GM12874 (cell line): ENCODE measurements at regions not wholly inside any gene's neighbourhood (a gene's known extent, or its start where the extent isn't known, plus 50 kb on each side); places are given as distances from the start of the nearest gene placed in this dataset.

Experiments used
- CTCF ChIP-seq: IDR thresholded peaks from 2 replicates; pipeline ENCODE4 v1.5.1; 2011; ENCODE audit warnings: low read depth, mild to moderate bottlenecking, control low read depth, low read length, moderate library complexity; ENCODE audit not compliant: insufficient read depth

- no peak for TF ChIP-seq CTCF
These were observed 185.0 kb downstream of the BCL11A start for GRCh38 chr2:60368456-60368855.

- no peak for TF ChIP-seq CTCF
These were observed 187.2 kb downstream of the BCL11A start for GRCh38 chr2:60366135-60366712.

GRCh38 chr2:60365556-60365955, 187.9 kb downstream of the BCL11A start:
- TF ChIP-seq CTCF = no peak

- no peak for TF ChIP-seq CTCF
These were observed 189.0 kb downstream of the BCL11A start for GRCh38 chr2:60364491-60364890.

- TF ChIP-seq CTCF = no peak
These were observed 192.0 kb downstream of the BCL11A start for GRCh38 chr2:60361498-60361897.

GRCh38 chr2:60359569-60359968, 193.9 kb downstream of the BCL11A start:
- TF ChIP-seq CTCF = no peak

GRCh38 chr2:60358476-60358875, 195.0 kb downstream of the BCL11A start:
- no peak for TF ChIP-seq CTCF
